ENCODE measurements at regions not wholly inside any gene's neighbourhood (a gene's known extent, or its start where the extent isn't known, plus 50 kb on each side); places are given as distances from the start of the nearest gene placed in this dataset.

DNA sequence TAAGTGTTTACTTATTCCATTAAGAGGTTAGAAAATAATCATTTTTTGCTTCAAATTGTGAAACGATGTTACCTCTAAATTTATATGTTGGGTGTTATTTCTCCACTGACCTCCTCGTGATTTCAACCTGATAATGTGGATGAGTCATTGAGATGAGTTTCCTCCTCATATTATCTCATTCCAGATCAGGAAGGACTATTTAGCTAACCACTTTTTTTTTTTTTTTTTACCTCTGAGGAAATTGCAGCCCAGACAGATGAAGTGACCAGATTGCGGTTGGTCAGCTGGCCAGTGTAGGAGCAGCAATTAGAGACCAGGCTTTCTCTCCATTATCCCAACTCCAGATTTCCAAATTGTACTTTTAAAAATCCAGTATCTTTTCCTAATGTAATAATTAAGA is 248.7 kb downstream of the FZD1 start:
- TF ChIP-seq, protein P1, sequence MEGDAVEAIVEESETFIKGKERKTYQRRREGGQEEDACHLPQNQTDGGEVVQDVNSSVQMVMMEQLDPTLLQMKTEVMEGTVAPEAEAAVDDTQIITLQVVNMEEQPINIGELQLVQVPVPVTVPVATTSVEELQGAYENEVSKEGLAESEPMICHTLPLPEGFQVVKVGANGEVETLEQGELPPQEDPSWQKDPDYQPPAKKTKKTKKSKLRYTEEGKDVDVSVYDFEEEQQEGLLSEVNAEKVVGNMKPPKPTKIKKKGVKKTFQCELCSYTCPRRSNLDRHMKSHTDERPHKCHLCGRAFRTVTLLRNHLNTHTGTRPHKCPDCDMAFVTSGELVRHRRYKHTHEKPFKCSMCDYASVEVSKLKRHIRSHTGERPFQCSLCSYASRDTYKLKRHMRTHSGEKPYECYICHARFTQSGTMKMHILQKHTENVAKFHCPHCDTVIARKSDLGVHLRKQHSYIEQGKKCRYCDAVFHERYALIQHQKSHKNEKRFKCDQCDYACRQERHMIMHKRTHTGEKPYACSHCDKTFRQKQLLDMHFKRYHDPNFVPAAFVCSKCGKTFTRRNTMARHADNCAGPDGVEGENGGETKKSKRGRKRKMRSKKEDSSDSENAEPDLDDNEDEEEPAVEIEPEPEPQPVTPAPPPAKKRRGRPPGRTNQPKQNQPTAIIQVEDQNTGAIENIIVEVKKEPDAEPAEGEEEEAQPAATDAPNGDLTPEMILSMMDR (IDR thresholded peaks at IDR 0.05) = no peak
- TF ChIP-seq POLR2A (IDR thresholded peaks at IDR 0.05) (no peak), EP300 (IDR thresholded peaks at IDR 0.05) (no peak)
